ENCODE measurements at regions not wholly inside any gene's neighbourhood (a gene's known extent, or its start where the extent isn't known, plus 50 kb on each side); places are given as distances from the start of the nearest gene placed in this dataset.
A peak's percentile ranks its signal among the peaks of the same experiment; 100 is the strongest.

DNA sequence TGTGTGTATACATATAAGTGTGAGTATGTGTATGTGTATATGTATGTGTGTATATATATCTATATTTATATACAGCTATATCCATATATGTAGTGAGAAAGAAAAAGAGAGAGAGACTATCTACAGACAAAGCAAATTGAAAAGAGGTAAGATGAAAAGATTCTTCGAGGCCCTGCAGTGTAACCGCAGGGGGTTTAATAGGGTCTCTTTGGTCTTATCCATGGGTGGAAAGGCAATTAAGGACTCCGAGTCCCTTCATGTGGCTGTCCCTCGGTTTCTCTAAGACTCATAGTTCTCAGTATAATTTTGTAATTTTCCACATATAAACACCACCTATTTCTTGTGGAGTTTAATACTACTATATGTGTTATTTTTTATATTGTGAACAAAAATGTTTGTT is 50.6 kb upstream of the JAZF1 start:
- DNase-seq (ENCODE audit: low read depth), result no peak

DNA sequence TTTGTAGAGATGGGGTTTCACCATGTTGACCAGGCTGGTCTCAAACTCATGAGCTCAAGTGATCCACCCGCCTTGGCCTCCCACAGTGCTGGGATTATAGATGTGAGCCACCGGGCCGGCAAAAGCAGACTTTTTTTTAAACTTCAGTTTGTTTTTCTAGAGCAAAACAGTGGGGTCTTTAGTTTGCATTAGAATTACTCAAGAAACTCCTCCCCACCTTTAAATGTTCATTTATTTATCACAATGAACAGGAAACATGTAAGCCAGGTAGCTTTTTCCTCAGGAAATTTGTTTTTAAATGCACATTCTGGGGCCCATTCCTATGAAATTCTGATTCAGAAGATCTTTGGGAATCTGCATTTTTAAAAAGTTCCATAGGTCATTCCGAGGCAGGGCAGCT is 56.0 kb upstream of the JAZF1 start:
- DNase-seq (ENCODE audit: low read depth), result no peak

DNA sequence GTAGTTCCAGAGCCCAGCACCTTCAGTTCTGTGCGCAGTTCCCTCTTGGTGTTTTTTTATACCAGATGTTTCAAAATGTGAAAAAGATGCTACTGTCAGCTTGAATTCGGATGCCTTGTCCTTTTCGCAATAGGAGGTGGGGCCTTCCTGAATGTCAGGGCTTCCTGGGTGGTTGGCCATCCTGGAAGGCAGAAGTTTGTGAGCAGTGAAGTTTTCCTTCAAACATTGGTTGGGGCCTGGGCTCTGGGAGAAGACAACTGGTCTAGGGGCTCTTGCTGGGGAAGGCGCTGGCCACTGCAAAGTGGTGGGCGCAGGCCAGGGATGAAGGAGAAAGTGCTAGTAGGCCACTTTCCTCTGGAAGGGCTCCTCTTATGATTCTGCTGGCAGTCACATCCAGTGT is 56.8 kb upstream of the JAZF1 start:
- no peak for DNase-seq (ENCODE audit: low read depth)

DNA sequence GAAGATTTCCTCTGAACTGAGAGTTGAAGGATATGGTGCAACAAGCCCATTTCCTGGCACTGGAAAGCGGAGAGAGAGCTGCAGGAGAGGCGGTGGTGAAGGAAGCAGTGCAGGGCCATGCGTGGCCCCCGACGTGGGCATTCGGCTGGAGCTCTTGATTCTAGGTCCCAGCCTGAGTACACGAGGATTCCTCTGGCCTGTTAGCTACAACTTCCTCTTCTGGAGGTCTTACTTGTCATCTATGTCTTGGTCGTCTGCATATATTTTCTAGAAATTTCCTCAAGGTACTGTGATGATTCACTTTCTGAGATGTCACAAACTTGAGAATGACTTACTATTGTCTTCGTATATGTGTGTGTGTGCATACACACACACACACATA is 59.2 kb upstream of the JAZF1 start:
- DNase-seq (ENCODE audit: low read depth), result no peak

DNA sequence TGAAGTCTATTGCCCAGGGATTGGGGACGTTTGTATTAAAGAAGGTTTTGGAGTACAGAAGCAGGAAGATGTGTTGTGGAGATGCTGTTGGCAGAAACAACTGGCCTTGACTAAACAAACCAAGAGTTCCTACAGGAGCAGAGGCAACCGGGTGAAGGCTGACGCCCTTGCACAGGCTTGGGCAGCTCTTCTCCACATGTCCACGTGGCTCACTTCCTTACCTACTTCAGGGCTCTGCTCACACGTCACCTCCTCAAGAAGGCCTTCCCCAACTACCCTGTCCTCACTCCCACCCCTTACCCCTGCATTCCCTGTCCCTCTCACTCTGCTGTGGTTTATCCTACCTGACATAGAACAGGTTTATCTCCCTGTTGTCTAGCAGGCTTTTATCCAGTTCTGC is 59.9 kb upstream of the JAZF1 start:
- no peak for DNase-seq (ENCODE audit: low read depth)

DNA sequence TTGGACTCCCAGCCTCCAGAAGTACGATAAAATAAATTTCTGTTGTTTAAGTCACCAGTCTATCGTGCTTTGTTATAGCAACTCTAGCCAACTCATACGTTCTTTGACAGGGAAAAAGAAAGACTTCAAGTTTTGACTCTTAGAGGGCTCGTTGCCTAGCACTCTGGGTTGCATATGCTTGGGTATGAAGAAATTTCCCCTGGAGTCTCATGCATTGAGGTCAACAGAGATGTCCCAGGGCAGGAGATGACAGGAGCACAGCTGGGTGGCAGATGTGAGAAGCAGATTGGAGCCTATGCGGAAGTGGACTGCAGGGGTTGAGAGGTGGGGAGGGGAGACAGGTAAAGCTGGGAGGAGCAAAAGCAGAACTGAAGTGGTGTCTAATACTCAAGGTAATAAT is 63.3 kb upstream of the JAZF1 start:
- DNase-seq (ENCODE audit: low read depth), result no peak

DNA sequence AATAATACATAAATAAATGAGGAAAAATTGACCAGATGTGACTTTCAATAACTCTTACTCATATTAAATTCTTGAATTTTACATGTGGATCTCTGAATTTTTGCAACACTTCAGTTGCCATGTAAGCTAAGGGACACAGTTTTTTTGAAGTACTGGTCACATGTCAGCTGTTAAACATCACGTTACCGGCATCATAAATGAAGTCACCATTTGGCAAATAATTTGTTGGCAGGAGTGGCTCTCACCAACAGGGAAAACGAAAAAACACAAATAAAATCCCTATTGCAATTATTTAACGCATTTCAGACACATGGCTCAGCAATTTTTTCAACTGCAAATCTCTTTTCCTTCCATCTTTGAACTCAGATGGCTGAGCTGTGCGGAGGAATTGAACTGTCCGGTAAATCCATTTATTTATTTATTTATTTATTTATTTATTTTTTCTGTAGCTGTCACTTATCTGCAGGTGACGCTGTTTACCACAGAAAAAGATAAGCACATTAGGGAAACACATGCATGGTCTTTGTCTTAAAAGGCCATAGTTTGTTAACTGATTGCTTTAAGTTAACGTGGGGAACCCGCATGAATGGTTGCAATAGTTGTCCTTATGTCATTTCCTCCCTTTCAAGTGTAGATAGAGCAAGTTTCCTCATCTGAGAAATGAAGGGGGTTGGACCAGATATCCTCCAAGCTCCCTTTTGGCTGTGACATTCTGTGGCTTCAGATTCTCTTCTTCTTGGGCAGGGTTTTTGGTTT is 64.7 kb upstream of the JAZF1 start:
- no peak for DNase-seq (ENCODE audit: low read depth)

DNA sequence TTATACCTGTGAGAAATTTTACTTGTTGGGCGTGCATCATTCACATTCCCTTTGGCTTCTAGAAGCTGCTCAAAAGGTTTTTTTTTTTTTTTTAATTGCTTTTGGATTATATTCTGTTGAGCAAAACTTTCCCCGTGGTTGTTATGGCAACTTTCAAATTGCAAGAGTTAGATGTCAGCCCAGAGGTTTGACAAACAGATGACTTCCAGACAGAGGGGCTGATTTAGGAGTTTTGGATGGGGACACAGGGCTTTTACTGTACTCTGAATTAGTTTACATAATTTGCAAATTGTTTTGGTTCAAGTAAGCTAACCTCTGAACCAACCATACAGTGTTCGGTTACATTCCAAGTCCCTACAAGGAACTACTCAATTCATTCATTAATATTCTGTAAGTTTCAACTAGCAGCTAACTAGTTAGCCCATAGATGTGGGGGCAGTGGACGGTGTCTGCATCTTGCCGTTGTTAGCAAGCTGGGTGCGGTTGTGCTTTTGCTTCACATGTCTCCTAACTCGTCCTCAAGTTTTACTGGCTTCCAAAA is 66.4 kb upstream of the JAZF1 start:
- no peak for DNase-seq (ENCODE audit: low read depth)

DNA sequence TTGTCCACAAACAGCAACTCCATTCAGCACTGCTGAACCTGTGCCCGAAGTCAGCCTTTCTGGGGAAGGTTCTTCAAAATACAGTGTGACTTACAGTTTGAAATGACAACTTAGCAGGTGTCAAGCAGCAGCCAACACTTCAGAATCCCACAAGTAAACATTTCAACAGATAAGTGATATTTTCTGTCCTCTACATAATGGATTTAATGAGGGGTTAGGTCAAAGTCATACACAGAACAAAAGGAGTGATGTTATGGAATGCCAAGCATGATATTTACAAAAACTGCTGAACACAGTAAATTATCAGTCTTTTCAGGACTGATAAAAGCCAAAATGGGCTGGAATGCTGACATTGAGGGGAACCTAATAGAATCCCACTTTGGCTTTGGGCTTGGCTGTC is 77.6 kb upstream of the JAZF1 start:
- DNase-seq (ENCODE audit: low read depth), result no peak

DNA sequence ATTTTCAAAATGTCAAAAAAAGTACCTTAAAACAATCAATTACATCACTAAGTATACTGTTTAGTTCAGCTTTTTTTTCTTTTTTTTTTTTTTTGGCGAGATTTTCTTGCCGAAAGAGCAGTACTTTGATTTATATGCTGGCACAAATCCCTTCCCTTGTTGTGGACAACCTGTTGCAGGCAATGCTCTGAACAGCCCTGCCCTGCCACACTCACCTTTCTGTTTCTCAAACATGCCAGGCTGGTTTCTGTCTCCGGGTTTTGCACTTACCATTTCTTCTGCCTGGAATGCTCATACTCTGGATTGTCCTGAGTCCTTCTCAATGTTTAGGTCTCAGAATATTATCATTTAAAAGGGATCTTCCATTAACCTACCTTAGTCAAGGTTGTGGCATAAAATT is 80.4 kb upstream of the JAZF1 start:
- no peak for DNase-seq (ENCODE audit: low read depth)

DNA sequence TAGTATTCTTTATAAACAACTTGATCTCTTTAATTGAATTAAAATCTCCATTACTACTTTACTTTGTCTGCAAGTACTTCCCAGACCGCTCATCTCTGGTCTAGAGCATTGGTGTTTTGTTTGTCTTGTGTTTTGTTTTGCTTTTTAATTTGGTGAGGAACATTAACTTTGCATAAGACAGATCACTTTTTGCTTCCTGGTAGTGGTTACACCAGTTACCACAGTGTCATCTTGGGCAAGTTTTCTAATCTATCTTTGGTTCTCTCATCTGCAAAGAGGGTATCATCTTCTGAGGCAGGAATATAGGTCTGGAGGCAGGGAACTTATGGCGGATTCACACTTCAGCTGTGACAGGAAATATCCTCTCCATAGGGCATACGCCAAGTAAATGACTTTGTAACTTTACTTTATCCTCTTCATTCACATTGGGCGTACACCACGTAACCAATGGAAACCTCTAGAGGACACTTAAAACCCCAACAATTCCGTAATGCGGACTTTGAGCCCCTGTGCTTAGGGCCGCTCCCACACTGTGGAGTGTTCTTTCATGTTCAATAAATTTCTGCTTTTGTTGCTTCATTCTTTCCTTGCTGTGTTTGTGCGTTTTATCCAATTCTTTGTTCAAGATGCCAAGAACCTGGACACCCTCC is 83.2 kb upstream of the JAZF1 start:
- DNase-seq (ENCODE audit: low read depth), result no peak

DNA sequence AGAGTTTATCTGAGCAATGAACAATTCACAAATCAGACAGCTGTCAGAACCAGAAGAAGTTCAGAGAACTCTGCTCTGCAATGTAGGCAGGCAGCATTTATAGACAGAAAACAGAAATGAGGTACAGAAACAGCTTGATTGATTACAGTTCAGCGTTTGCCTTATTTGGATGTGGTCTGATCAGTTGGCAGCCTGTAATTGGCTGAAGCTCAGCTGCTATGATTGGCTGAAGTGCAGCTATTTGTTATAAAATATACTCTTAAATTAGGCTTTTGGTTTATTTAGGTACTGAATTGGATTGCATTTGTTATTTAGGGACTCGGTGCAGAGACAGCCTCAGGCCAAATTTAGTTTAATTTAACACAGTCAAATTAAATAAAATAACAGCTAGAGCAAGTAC is 85.8 kb upstream of the JAZF1 start:
- DNase-seq (ENCODE audit: low read depth), result no peak

DNA sequence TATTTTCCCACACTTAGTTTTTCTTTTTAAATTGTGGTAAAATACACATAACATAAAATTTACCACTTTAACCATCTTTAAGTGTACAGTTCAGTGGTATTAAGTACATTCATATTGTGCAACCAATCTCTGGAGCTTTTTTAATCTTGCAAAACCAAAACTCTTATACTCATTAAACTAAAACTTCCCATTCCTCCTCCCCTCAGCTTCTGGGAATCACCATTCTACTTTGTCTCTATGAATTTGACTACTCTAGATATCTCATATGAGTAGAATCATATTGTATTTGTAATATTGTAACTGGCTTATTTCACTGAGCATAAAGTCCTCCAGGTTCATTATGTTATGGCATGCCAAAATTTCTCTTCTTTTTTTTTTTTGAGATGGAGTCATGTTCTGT is 86.4 kb upstream of the JAZF1 start:
- no peak for DNase-seq (ENCODE audit: low read depth)

DNA sequence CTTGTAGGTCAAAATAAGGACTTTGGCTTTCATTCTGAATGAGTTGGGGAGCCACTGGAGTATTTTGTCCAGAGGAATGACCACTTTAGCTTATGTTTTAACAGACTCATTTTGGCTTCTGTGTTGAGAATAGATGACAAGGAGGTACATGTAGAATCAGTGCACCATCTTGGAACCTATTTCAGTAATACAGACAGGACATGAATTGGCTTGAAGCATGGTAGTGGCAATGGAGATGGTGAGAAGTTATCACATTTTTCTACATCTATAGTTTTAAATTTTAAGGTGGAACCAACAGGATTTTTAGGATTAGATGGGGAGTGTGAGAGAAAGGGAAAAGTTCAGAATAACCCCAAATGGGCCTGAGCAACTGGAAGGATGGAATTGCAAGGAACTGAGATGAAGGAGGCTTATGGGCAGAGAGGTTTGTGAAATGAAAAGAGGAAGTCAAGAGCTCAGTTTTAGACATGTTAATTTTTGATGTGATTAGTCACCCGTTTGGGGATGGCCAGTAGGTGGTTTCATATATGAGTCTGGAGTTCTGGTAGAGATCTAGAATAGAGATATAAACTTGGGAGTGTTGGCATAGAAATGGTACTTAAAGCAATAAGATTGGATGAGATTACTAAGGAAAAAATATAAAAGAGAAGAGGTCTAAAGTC is 89.2 kb upstream of the JAZF1 start:
- no peak for DNase-seq (ENCODE audit: low read depth)

DNA sequence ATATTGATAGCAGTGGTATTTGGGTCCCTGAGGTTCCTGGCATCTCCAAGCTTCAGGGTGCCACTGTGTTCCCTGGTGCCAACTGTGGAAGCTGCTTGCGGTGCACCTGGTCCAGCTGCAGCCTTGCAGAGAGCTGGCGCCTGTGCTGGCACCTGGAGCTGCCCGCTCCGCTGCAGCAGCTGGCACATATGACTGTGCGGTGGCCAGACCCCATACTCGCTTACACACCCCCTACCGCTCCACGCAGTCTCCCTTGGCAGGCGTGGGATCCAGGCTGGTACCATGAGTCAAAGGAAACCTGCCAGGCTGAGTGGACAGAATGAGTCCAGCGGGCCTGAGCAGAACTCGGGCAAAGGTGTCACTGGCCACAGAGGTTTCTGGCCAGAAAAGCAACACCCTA is 89.9 kb upstream of the JAZF1 start:
- DNase-seq (ENCODE audit: low read depth), result no peak

DNA sequence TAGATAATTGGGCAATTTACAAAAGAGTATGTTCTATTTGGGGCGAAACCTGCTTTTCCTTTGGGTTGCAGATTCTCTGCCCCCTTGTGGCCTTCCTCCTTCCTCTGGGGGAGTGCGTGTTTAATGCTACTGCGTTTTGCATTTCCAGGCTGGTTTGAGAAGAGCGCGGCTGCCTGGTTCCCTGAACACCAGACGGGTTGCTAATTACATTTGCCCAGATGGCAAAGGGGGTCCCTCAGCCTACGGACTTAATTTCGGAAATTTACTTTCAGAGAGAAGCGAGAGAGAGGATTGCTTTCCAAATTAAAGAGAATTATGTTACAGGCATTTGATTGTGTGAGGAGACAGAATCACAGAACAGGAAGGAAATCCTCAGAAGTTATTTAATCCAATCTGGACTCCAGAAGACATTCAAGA is 91.9 kb upstream of the JAZF1 start:
- peak; percentile 61 for DNase-seq (ENCODE audit: low read depth)

DNA sequence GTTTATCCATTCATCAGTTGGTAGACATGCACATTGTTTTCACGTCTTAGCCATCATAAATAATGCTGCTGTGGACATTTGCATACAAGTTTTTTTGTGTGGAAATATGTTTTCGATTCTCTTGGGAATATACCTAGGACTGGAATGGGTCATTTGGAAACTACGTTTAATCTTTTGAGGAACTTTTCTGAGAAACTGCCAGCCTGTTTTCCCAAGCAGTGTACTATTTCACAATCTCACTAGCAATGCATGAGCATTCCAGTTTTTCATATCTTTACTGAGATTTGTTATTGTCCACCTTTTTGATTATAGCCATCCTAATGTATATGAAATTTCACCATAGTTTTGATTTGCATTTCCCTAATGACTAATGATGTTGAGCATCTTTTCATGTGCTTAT is 95.7 kb upstream of the JAZF1 start:
- DNase-seq (ENCODE audit: low read depth), result no peak

DNA sequence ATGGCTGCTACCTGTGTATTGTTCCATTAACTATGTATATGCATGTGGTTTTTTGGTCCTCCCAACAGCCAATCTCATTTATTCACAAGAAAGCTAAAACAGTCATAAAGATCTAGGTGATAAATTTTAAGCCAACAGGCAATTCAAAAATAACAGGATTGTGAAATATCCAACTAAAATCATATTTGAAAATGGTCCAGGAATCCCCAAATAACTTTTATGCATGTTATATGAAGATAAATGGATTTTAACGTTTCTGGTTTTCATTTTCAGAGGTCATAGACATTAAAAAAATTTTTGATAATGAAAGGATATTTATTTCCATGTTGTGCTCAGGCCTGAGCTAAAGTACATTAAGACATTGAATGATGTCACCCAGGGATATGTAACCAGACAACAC is 96.8 kb upstream of the JAZF1 start:
- DNase-seq (ENCODE audit: low read depth), result no peak

DNA sequence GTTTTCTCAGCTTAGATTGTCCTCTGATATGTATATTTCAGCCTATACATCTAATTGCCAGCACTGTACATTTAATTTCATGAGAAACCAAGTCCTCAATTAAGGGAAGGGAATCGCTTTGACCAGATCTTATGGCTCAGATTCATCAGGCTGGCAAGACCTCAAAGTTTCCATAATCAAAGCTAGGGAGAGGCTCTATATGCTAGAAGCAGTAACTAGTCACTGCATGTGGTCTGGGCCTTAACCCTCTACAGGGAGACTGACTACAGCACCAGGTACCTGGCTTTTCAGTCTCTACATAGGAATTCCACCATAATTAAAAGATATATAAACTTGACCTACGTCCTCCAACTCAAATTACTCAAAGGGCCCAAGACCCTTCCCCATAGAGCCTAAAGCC is 97.4 kb upstream of the JAZF1 start:
- DNase-seq (ENCODE audit: low read depth), result no peak

DNA sequence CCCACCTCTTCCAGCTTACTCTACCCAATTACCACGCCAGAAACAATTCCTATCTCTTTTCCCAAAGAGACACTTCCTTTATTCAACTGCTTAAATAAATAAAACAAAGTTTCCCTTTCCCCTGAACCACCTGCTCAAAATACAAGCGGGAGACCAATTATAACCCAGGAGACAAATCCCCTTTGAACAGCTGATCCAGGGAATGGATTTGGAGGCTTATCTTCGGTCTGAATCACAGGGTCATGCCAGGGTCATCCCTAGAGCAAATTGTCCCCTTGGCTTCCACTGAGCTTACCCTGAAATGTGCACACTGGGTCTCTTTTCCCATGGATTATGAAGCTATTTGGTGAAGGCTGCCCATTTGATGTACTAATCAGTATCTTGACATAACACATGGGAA is 99.9 kb upstream of the JAZF1 start:
- DNase-seq (ENCODE audit: low read depth), result peak; percentile 89

DNA sequence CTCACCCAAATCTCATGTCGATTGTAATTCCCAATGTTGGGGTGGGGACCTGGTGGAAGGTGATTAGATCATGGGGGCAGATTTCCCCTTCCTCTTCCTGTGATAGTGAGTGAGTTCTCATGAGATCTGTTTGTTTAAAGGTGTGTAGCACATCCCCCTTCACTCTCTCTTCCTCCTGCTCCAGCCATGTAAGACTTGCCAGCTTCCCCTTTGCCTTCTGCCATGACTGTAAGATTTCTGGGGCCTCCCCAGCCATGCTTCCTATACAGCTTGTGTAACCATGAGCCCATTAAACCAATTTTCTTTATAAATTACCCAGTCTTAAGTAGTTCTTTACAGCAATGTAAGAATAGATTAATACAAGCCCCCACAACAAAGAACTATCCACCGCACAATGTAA is 109.9 kb upstream of the JAZF1 start:
- no peak for DNase-seq (ENCODE audit: low read depth)

DNA sequence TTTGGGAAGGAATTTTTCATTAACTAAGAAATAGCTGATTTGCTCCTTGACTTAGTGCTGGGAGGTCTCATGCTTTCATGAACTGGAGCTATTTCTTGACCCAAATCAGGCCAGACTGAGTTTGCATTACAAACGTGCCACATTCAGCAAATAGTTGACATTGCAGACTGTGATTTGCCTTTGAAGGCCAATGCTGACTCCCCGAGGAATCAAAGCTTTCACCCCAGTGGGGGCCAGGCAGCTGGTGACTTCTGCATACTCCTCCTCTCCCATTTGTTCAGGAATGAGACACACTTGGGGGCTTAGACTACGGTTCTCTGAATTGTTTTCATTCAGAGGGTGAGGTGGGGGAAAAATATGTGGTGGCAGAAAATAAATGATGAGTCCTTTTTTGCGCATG is 111.0 kb upstream of the JAZF1 start:
- DNase-seq (ENCODE audit: low read depth), result no peak
